NCI-H748 treated with DMSO at 0.1 percent for 48 hours (cell line): ENCODE measurements at regions not wholly inside any gene's neighbourhood (a gene's known extent, or its start where the extent isn't known, plus 50 kb on each side); places are given as distances from the start of the nearest gene placed in this dataset.
"Not testable (repeated sequence)": the region's sequence is repeated elsewhere in the genome, so short reads cannot be mapped to it uniquely, and the experiment has no call there.

Experiments
- DNase-seq: peaks from one replicate; lab custom pipeline; 2025; lab: John Stamatoyannopoulos, UW

- not testable (repeated sequence) for DNase-seq
Observed at GRCh38 chrX:138282598-138283150, 428.8 kb downstream of the FGF13 start.

GRCh38 chrX:138287205-138287877 lies 424.2 kb downstream of the FGF13 start:
- DNase-seq, result no peak

GRCh38 chrX:138294951-138295350 lies 416.6 kb downstream of the FGF13 start:
- no peak for DNase-seq

GRCh38 chrX:138298268-138298667 lies 413.2 kb downstream of the FGF13 start:
- no peak for DNase-seq

GRCh38 chrX:138345801-138346200 lies 365.7 kb downstream of the FGF13 start:
- no peak for DNase-seq

GRCh38 chrX:138349351-138349750 lies 362.2 kb downstream of the FGF13 start:
- no peak for DNase-seq

GRCh38 chrX:138378876-138379275 lies 332.6 kb downstream of the FGF13 start:
- no peak for DNase-seq

GRCh38 chrX:138408101-138408500 lies 303.4 kb downstream of the FGF13 start:
- DNase-seq, result no peak

GRCh38 chrX:138411048-138411447 lies 300.5 kb downstream of the FGF13 start:
- DNase-seq, result no peak
